Pancreas (tissue), 10 donors: ENCODE measurements at regions not wholly inside any gene's neighbourhood (a gene's known extent, or its start where the extent isn't known, plus 50 kb on each side); places are given as distances from the start of the nearest gene placed in this dataset.
A peak's percentile ranks its signal among the peaks of the same experiment; 100 is the strongest.

Source experiments
- ATAC-seq, 4 donors: fragments of 200-7000 bp; cut with Tn5 transposase; one replicate each; pipeline versions ENCODE4 v1.8.0 to v1.9.1; 2020; ENCODE audit warnings: mild to moderate bottlenecking in 4 of 4, moderate library complexity in 4 of 4
- DNase-seq, 6 donors: peaks; one replicate each; pipeline ENCODE4 v3.0.0-alpha.2; 2020
- FAIRE-seq: peaks from 2 replicates; lab custom pipeline; 2012; peaks lifted over from hg19 to GRCh38; lab: Jason Lieb, UNC
- H3K27ac ChIP-seq, 4 donors: fragments of 200-600 bp; sonication (generic); 1 replicate in 3 of 4; 2 replicates in 1 of 4; pipeline versions ENCODE4 v1.5.0 to v1.8.0; 2020
- H3K27me3 ChIP-seq, 4 donors: fragments of 200-600 bp; one replicate each; pipeline ENCODE4 v1.8.0; 2021
- H3K36me3 ChIP-seq, 3 donors: fragments of 200-600 bp; sonication (generic) in 1 of 3; one replicate each; pipeline versions ENCODE4 v1.5.0 to v1.8.0; 2020 to 2021
- H3K4me1 ChIP-seq, 3 donors: fragments of 200-600 bp; one replicate each; pipeline ENCODE4 v1.8.0; 2021
- H3K4me3 ChIP-seq, 4 donors: fragments of 200-600 bp; sonication (generic) in 2 of 4; one replicate each; pipeline versions ENCODE4 v1.5.0 to v1.8.0; 2020 to 2021
- H3K9me3 ChIP-seq, 4 donors: fragments of 200-600 bp; one replicate each; pipeline ENCODE4 v1.8.0; 2021
- WGBS, 2 donors: extraction: QIAGEN DNeasy Blood & Tissue Kit; methylation state at CpG; one replicate each; pipeline ENCODE4 v1.1.7; 2013; 5-methylcytosine and 5-hydroxymethylcytosine counted together
- intact Hi-C, 3 donors: fragments of 100-400 bp; cut with DNase I; formaldehyde crosslinking; loops; one replicate each; pipeline versions ENCODE4 v1.11.1 to v1.14.2; 2022
- TF ChIP-seq, protein P1 (sequence below), 4 donors: fragments of 200-600 bp; sonication (generic) in 3 of 4; IDR thresholded peaks; one replicate each; pipeline versions ENCODE4 v1.5.0 to v1.8.0; 2021; ENCODE audit warnings: antibody characterized with exemption in 4 of 4
- donor health status: healthy with polysubstance abuse.
- donor health status: DM: no; HTN: no; CAD: no; lungs with moderate emphysema.
- donor health status: DM: no; HTN: no; CAD: no.
- donor health status: control.
- donor health status: control.
- donor health status: Bipolar disorder and iron deficiency.
- donor health status: DM: yes; HTN: yes; CAD: no.
- donor health status: DM: no; HTN: no; CAD: no.
- donor health status: DM: no; HTN: no; CAD: no.
- donor health status: DM: yes; HTN: yes; CAD: no.

DNA sequence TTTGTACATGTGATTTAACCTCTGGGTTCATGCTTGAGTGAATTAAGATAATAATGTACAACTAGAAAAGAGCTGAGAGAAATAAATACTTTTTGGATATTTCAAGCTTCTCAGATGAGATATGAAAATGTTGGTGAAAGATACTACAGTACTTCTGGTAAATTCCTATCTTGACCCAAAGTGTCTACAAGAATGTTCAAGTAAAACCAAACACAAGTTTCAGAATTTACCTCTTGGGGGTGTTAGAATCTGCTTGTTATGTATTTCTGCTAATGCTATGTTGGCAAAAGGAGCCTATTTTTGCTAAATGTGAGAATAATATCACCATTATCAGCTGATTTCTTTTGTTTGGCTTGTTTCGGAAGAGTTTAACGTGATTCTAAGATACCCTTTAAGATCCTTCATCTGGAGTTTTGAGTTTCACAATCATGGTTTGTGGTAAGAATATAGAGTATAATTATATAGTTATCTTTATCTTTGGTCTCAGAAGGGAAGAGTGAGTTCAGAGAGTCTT lies 388.5 kb downstream of the LMO4 start:
- no peaks in the 10 kb centered on the region for H3K9me3 ChIP-seq
- H3K27ac ChIP-seq = no peak overlapping the region
- intact Hi-C loops = no loop called here
- no peak for ATAC-seq
- TF ChIP-seq, protein P1, sequence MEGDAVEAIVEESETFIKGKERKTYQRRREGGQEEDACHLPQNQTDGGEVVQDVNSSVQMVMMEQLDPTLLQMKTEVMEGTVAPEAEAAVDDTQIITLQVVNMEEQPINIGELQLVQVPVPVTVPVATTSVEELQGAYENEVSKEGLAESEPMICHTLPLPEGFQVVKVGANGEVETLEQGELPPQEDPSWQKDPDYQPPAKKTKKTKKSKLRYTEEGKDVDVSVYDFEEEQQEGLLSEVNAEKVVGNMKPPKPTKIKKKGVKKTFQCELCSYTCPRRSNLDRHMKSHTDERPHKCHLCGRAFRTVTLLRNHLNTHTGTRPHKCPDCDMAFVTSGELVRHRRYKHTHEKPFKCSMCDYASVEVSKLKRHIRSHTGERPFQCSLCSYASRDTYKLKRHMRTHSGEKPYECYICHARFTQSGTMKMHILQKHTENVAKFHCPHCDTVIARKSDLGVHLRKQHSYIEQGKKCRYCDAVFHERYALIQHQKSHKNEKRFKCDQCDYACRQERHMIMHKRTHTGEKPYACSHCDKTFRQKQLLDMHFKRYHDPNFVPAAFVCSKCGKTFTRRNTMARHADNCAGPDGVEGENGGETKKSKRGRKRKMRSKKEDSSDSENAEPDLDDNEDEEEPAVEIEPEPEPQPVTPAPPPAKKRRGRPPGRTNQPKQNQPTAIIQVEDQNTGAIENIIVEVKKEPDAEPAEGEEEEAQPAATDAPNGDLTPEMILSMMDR (IDR thresholded peaks at IDR 0.05) = no peak
- H3K36me3 ChIP-seq = no peaks in the 10 kb centered on the region
- no peaks in the 10 kb centered on the region for H3K27me3 ChIP-seq
- no peak for DNase-seq
- WGBS, 2 donors = 65 to 77% methylated on average over 2 of the region's 2 CpGs
- no peak for FAIRE-seq
- no peak overlapping the region for H3K4me3 ChIP-seq
- H3K4me1 ChIP-seq = no peaks in the 10 kb centered on the region

- Histone ChIP-seq H3K4me1 (no peaks in the 10 kb centered on the region), H3K27me3 (no peaks in the 10 kb centered on the region), H3K9me3 (no peaks in the 10 kb centered on the region), H3K27ac (no peak overlapping the region), H3K4me3 (no peak overlapping the region), H3K36me3 (no peaks in the 10 kb centered on the region)
- ATAC-seq (no peak), FAIRE-seq (peak; percentile 76), DNase-seq (no peak)
- intact Hi-C loops = no loop called here
- TF ChIP-seq, protein P1 (IDR thresholded peaks at IDR 0.05) = no peak
- WGBS, 2 donors = 77 to 81% methylated on average over 1 of the region's 1 CpG
Observed at GRCh38 chr1:87718241-87718950, 389.7 kb downstream of the LMO4 start.

- Histone ChIP-seq H3K36me3 (no peaks in the 10 kb centered on the region), H3K9me3 (no peaks in the 10 kb centered on the region), H3K27me3 (no peaks in the 10 kb centered on the region), H3K4me3 (no peak overlapping the region), H3K27ac (no peak overlapping the region), H3K4me1 (no peaks in the 10 kb centered on the region)
- 26 to 31% methylated on average over 3 of the region's 3 CpGs for WGBS, 2 donors
- intact Hi-C loops = no loop called here
- TF ChIP-seq, protein P1 (IDR thresholded peaks at IDR 0.05) = no peak
- FAIRE-seq = no peak
- no peak for ATAC-seq
- DNase-seq = no peak
Observed at GRCh38 chr1:87719658-87720057, 391.0 kb downstream of the LMO4 start.

- TF ChIP-seq, protein P1 (IDR thresholded peaks at IDR 0.05) = no peak
- Histone ChIP-seq H3K27ac (no peak overlapping the region), H3K36me3 (no peaks in the 10 kb centered on the region), H3K9me3 (no peaks in the 10 kb centered on the region), H3K4me3 (no peak overlapping the region), H3K4me1 (no peaks in the 10 kb centered on the region), H3K27me3 (no peaks in the 10 kb centered on the region)
- no peak for ATAC-seq
- 44 to 48% methylated on average over 2 of the region's 2 CpGs for WGBS, 2 donors
- FAIRE-seq = no peak
- intact Hi-C loops = no loop called here
- DNase-seq = no peak
Observed at GRCh38 chr1:87720561-87720960, 391.9 kb downstream of the LMO4 start.

- no peak for DNase-seq
- TF ChIP-seq, protein P1 (IDR thresholded peaks at IDR 0.05) = no peak
- no peak for FAIRE-seq
- no peaks in the 10 kb centered on the region for H3K36me3 ChIP-seq
- ATAC-seq = no peak
- no peaks in the 10 kb centered on the region for H3K4me1 ChIP-seq
- H3K4me3 ChIP-seq = no peak overlapping the region
- no peaks in the 10 kb centered on the region for H3K27me3 ChIP-seq
- intact Hi-C loops = no loop called here
- no peaks in the 10 kb centered on the region for H3K9me3 ChIP-seq
- H3K27ac ChIP-seq = no peak overlapping the region
Observed at GRCh38 chr1:87723193-87723592, 394.5 kb downstream of the LMO4 start.
